Neural cell (in vitro differentiated cells): ENCODE measurements at regions not wholly inside any gene's neighbourhood (a gene's known extent, or its start where the extent isn't known, plus 50 kb on each side); places are given as distances from the start of the nearest gene placed in this dataset.
"Not testable (repeated sequence)": the region's sequence is repeated elsewhere in the genome, so short reads cannot be mapped to it uniquely, and the experiment has no call there.

Experiments
- CTCF ChIP-seq: fragments of 450-650 bp; IDR thresholded peaks from 2 replicates; pipeline ENCODE4 v1.5.1; 2014; ENCODE audit warnings: antibody characterized with exemption, mild to moderate bottlenecking, moderate library complexity; ENCODE audit not compliant: poor library complexity, severe bottlenecking
- EZH2 ChIP-seq: fragments of 200-600, 300-800 bp; shearing (Covaris generic), sonication (generic); IDR thresholded peaks from 2 replicates; pipeline ENCODE4 v1.6.1; 2014; ENCODE audit warnings: antibody characterized with exemption, low read length, borderline replicate concordance, mild to moderate bottlenecking; ENCODE audit not compliant: insufficient read depth, poor library complexity, severe bottlenecking
- POLR2AphosphoS5 ChIP-seq: IDR thresholded peaks from 2 replicates; pipeline ENCODE4 v1.6.1; 2012
- RAD21 ChIP-seq: fragments of 450-650 bp; conservative IDR thresholded peaks from 2 replicates; pipeline ENCODE4 v1.6.1; 2014; ENCODE audit warnings: antibody characterized with exemption, mild to moderate bottlenecking, moderate library complexity
- REST ChIP-seq: IDR thresholded peaks from 2 replicates; pipeline ENCODE4 v1.6.1; 2012; ENCODE audit warnings: borderline replicate concordance
- TAF1 ChIP-seq: IDR thresholded peaks from 2 replicates; pipeline ENCODE4 v1.6.1; 2012; ENCODE audit warnings: low read depth

GRCh38 chr9:66764799-66765493 lies 135.6 kb upstream of the ZNF658 start:
- TF ChIP-seq CTCF, POLR2AphosphoS5, RAD21, EZH2, REST, TAF1: not testable (repeated sequence)
